ENCODE measurements at regions not wholly inside any gene's neighbourhood (a gene's known extent, or its start where the extent isn't known, plus 50 kb on each side); places are given as distances from the start of the nearest gene placed in this dataset.
"Not testable (repeated sequence)": the region's sequence is repeated elsewhere in the genome, so short reads cannot be mapped to it uniquely, and the experiment has no call there.

DNA sequence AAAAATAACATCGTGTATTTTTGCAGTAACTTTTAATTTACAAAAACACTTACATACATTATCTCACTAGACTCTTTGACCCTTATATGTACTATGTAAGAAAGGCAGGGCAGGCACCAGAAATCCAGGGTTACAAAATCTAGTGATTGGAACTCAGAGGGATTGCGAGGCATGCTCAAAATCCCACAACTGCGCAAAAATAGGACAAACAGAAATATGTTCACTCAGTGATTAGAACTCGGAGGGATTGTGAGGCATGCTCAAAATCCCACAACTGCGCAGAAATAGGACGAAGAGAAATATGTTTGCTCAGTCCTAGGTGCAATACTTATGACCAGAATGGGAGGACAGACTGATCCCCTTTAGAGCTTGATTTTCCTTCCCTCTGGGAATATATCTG is 79.2 kb upstream of the TGFBR2 start:
- in situ Hi-C loops (cut with HindIII; ENCODE audit: low pct_ligation_motif_present, low pct_unique_long_range_greater_than_20kb, low sequenced_read_pairs): no loop called here

DNA sequence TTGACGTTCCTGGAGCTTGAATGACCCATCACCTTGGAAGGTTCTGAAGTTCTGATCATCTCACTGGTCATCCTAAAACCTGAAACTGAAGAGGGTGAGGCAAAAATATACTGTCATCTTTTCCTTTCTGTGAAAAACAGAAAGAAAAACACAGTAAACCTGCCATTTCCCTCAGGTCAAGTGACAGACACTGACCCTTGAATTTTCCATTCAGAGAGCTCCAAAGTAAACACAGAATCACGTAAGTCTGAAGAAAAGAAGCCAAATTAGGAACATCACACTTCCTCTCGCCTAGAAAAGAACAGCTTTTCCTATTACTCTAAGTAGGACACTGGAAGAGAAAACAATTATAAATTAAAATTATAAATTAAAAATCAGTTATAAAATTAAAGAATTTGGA is 78.7 kb upstream of the TGFBR2 start:
- in situ Hi-C loops (cut with HindIII; ENCODE audit: low pct_ligation_motif_present, low pct_unique_long_range_greater_than_20kb, low sequenced_read_pairs): no loop called here
- no peak for DNase-seq

More for the DNA sequence above, 79.2 kb upstream of the TGFBR2 start:
- DNase-seq: no peak

DNA sequence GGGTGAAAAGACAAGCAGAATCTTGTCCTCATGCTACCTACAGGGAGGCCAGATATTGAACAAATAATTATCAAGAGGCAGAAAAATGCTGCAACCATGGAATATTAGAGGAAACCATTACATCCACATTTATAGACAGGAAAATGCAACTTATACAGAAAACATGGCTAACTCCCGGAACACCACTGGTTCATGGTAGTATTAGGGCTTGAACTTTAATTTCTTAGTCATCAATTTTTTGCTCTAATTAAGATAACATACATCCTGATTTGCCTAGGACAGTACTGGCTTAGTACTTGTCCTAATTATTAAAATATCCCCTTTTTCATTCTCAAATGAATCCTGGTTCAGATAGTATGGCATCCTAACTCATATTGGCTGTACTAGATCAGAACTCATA is 76.3 kb upstream of the TGFBR2 start:
- DNase-seq: no peak
- in situ Hi-C loops (cut with HindIII; ENCODE audit: low pct_ligation_motif_present, low pct_unique_long_range_greater_than_20kb, low sequenced_read_pairs): no loop called here

DNA sequence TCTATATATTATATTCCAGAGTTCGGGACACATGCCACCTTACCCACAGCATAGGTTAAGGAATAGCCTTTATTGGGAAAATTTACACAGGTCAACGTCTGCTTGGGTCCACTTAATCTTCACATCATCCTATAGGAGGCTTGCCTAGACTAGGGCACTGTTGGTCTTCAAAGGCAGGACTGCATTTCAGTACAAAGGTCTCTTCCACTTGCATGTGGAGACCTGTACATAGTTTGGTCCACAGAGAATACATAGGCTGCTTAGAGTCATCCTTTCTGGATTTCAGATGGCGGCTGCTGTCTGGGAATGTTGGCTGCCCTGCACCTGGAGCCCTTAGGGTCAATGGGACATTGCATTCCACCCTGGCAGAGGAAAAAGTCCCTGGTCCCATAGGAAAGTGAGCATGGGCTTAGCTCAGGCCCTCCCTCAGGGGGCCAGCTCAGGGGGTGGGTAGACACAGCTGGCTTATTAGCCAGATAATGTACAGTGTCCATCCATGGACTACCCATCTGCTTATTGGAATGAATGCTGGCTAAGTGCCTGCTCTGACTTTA is 75.3 kb upstream of the TGFBR2 start:
- in situ Hi-C loops (cut with HindIII; ENCODE audit: low pct_ligation_motif_present, low pct_unique_long_range_greater_than_20kb, low sequenced_read_pairs): no loop called here
- DNase-seq: no peak

DNA sequence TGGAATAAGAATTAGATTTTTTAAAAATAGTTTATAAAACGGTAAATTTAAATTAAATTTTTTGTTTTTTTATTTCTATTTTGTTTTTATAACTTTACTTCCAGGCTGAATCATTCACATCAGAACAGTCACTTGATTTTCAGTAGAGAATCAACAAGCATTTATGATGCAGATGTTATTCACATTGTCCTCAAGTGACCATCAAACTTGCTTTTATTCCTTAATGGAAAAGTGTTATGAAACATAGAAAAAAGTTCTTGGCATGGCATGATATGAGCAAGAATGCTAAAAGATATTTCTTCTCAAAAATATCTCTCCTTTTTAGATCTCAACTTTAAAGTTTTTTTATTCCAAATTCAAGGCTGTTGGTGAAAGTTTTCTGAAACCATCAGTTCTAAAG is 70.9 kb upstream of the TGFBR2 start:
- in situ Hi-C loops (cut with HindIII; ENCODE audit: low pct_ligation_motif_present, low pct_unique_long_range_greater_than_20kb, low sequenced_read_pairs): no loop called here
- DNase-seq: no peak

DNA sequence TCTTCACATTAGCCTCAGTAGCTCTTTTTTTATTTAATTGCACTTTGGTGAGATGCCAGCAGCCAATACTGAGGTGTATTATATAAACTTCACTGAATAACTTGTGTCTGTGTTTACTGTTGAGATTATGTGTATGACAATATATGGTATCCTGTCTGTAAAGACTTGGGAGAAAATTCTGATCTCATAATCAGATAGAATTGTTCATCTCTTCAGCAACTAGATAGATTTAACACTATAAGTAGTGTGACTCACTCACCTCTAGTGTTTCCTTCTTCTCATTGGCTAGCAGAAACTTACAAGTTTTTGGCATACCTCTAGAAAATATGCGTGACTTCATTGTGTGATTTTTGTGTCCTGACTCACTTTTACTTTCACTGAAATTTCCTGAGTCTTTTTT is 67.6 kb upstream of the TGFBR2 start:
- in situ Hi-C loops (cut with HindIII; ENCODE audit: low pct_ligation_motif_present, low pct_unique_long_range_greater_than_20kb, low sequenced_read_pairs): no loop called here
- peak; percentile 59 for DNase-seq

DNA sequence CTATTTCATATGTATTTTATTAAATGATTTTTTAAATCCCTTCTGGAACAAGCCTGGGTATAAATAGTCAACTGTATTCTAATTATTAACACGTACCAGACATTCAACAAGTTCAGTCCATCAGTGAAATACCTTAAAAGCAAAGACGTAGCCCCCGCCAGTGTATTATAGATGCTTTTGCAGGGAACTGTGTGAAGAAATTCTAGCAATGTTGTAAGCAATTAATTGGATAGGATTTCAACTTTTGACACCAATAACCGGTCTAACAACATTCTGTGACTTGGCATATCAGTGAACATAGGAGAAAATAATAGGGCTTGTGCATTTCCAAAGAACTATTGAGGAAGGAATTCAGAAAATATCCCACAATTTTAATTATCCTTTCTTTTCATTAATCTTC is 67.2 kb upstream of the TGFBR2 start:
- DNase-seq: no peak
- in situ Hi-C loops (cut with HindIII; ENCODE audit: low pct_ligation_motif_present, low pct_unique_long_range_greater_than_20kb, low sequenced_read_pairs): no loop called here

DNA sequence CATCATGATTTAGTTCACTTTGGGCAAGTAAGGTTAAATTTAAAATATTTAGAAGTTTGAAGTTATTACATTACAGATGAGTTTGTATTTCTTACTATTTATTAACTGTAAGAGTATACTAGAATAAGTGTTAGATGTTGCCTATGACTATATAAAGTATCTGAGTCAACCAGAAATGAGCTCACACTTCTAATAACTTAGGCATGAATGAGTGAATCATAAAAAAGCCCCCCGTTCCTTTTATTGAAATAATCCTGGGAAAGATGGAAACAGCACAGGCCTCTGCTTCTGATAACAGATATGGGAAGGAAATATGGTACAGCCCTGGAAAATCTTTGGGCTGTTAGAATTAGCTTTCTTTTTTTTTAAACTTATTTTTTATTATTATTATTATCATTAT is 66.6 kb upstream of the TGFBR2 start:
- in situ Hi-C loops (cut with HindIII; ENCODE audit: low pct_ligation_motif_present, low pct_unique_long_range_greater_than_20kb, low sequenced_read_pairs): no loop called here
- DNase-seq: no peak

DNA sequence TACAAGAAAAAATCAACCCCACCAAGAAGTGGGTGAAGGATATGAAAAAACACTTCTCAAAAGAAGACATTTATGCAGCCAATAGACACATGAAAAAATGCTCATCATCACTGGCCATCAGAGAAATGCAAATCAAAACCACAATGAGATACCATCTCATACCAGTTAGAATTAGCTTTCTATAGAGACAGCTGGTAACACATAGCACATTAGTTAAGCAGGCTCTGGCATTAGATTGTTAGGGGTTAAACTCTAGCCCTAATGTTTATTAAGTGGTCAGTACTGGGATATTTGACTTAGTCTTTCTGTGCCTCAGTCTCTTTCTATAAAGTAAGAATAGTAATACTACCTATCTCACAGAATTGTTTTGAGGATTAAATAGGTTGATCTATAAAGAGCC is 65.2 kb upstream of the TGFBR2 start:
- DNase-seq; in situ Hi-C loops (cut with HindIII; ENCODE audit: low pct_ligation_motif_present, low pct_unique_long_range_greater_than_20kb, low sequenced_read_pairs): not testable (repeated sequence)

DNA sequence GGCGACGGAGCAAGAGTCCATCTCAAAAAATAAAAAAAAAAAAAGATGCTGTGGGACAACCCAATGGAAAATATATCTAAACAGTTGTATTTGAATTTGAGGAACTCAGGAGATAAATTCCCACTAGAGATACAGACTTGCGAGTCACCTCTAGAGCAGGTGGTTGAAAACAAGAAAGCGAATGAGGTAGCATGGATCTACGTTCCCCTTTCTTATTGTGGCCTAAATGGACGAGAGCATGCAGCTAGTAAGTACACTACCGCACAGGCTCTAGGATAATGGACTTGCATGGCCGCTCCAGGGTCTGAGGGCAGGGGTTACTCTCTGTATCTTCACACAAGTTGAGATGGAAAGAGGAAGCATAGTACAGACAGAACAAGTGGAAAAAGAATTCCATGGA is 63.5 kb upstream of the TGFBR2 start:
- no peak for DNase-seq
- in situ Hi-C loops (cut with HindIII; ENCODE audit: low pct_ligation_motif_present, low pct_unique_long_range_greater_than_20kb, low sequenced_read_pairs): no loop called here

DNA sequence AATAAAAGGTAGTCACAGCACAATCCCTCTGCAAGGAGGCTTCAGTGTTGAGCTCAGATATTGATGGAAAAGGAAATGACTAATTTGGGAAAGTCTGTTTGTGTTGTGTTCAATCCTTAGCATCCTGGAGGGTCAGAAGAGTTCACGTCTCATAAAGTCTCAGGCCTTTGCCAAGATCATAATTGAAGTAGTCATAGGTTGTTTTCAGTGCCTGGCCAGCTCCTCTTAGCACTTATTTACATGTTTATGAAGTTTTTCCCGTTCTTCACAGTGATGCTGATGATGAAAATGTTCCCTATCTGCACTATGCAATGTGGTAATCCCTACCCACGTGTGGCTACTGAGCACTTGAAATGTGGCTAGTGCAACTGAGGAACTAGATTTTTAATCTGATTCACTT is 61.6 kb upstream of the TGFBR2 start:
- no peak for DNase-seq
- in situ Hi-C loops (cut with HindIII; ENCODE audit: low pct_ligation_motif_present, low pct_unique_long_range_greater_than_20kb, low sequenced_read_pairs): no loop called here

DNA sequence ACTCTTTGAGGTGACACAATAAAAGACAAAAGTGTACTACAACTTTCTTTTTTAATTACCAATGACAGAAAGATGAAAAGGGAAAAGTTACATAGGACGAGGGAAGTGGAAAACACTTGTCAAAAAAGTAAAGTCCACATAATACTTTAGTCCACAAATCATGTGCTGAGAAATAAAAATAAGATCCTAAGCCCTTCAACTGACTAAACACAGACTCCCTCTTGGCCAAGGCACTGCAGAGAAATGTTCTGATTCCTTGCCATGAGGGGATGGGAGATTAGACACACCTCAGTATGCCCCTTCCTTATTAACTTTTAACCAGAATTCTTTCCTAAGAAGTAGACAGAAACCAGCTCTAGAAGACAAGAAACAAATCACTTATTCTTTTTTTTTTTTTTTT is 59.5 kb upstream of the TGFBR2 start:
- in situ Hi-C loops (cut with HindIII; ENCODE audit: low pct_ligation_motif_present, low pct_unique_long_range_greater_than_20kb, low sequenced_read_pairs): no loop called here
- DNase-seq: no peak

DNA sequence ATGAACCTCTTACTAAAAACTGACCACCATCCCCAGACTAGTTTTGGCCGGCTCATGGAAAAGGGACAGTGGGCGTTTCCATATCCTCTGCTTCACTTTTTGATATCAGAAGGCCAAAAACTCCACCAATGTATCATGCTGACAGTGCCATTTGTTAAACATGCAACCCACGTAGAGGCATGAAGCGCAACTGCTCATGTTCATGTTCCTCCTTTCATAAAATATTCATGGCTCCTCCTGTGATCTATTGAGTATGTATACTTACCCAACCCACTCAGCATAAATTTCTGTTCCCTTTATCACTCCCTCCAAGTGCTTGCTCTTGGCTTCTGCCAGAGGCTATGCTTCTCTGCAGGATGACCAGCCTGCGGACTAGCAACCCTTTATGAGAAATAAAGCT is 58.7 kb upstream of the TGFBR2 start:
- in situ Hi-C loops (cut with HindIII; ENCODE audit: low pct_ligation_motif_present, low pct_unique_long_range_greater_than_20kb, low sequenced_read_pairs): no loop called here
- DNase-seq: no peak

DNA sequence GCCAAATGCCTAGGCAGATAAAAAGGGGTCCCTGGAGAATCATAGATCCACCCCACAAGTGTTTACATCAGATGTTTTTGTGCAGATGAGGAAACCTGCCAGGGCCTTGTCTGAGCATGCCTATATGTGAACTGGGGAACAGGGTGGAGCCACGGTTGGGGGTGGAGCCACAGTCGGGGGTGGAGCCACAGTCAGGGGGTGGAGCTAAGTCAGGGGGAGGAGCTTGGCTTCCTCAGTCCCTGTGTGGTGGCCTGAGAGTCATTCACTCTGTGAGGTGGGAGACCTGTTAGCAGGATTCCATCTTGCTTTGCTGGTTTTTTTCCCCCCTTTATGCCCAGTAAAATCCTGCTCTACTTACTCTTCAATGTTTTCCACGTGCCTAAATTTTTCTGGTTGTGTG is 57.8 kb upstream of the TGFBR2 start:
- in situ Hi-C loops (cut with HindIII; ENCODE audit: low pct_ligation_motif_present, low pct_unique_long_range_greater_than_20kb, low sequenced_read_pairs): no loop called here
- no peak for DNase-seq

DNA sequence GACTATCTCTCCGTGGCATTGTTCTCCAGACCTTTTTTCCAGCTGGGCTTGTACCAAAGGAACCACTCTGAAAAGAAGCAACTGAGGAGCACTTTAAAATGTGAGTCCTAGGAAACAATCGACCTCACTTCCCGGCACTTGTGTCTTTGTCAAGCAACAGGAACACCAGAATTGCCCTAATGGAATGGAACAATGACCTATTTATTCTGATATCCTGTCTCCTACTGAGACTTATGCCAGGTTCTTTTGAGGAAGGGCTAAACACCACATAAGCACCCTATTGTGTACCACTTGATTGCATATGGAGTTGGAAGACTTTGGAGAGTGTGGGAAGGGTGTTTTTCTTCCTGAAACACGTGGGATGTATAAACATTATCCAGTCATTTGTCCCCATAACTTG is 56.8 kb upstream of the TGFBR2 start:
- in situ Hi-C loops (cut with HindIII; ENCODE audit: low pct_ligation_motif_present, low pct_unique_long_range_greater_than_20kb, low sequenced_read_pairs): no loop called here
- DNase-seq: no peak

DNA sequence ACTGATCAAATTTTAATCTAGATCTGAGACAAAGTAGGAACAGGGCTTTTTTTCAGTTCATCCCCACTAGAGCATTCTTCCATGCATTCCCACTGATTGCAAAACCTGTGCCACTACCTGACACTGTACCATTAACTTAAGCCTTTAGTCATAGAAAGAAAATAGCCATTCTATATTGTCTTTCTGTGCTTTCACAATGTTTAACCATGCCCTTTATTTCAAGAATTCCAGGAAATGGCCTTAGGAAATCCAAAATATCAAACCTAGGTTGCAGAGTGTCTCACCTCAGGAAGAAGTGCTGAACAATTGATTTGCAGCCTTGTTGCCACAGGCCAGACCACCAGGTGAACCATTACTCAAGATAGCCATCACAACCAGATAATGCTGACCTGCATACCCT is 56.2 kb upstream of the TGFBR2 start:
- in situ Hi-C loops (cut with HindIII; ENCODE audit: low pct_ligation_motif_present, low pct_unique_long_range_greater_than_20kb, low sequenced_read_pairs): no loop called here
- DNase-seq: no peak

DNA sequence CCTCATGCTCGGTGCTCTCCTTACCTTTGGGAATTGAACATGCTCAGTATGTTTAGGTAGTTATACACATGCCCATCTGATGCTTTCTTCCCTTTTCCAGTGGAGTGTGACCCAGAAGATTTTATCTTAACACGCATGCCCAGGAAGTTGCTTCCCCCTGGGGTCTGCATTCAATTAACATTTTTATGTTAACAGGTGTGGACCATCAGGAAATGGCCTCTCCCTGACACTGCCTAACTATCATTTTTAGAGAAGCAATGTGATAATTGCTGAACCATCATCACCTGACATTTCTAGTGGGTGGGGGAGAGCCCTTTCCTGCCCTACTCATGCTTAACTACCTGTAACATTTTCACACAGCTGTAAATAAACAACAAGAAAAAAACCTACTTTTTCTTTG is 55.1 kb upstream of the TGFBR2 start:
- DNase-seq: no peak
- in situ Hi-C loops (cut with HindIII; ENCODE audit: low pct_ligation_motif_present, low pct_unique_long_range_greater_than_20kb, low sequenced_read_pairs): no loop called here

DNA sequence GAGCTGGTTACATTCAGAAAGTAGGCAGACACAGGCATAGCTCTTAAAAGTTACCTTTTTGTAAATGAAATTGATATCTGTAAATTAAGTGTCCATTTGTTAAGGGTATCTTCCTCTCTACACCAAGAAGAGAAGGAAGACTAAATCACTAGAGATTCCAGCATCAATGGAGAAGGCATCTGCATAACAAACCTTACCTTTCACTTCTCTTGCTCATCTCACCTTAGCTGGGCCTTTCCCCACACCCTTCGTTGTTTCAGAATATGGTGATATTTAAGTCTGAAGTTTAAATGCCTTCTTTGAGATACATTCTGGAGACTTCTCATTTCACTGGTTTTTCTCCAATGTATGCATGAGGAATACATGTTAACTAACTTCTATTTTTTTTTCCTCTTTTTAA is 54.5 kb upstream of the TGFBR2 start:
- in situ Hi-C loops (cut with HindIII; ENCODE audit: low pct_ligation_motif_present, low pct_unique_long_range_greater_than_20kb, low sequenced_read_pairs): no loop called here
- no peak for DNase-seq

DNA sequence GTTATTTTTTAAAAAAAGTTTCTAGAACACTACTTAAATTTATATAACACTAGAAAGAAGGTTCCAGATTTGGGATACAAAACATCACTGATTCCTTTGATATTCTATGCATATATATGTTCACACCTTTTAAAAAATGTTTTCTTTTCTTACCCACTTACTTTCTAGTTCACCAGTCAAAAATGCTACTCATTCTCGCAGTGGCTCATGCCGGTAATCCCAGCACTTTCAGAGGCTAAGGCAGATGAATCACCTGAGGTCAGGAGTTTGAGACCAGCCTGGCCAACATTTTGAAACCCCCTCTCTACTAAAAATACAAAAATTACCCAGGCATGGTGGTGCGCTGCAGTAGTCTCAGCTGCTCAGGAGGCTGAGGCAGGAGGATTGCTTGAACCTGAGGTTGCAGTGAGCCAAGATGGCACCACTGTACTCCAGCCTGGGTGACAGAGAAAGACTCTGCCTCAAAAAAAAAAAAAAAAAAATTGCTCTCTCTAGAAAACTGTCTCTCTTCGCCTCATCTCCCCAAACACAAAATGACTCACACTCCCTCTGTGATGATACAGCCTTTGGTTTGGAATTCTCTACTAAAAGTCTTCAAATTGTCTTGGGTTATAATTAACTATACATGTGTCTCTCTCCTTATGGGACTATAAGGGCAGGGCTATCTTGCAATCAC is 52.6 kb upstream of the TGFBR2 start:
- peak; percentile 38 for DNase-seq
- in situ Hi-C loops (cut with HindIII; ENCODE audit: low pct_ligation_motif_present, low pct_unique_long_range_greater_than_20kb, low sequenced_read_pairs): no loop called here

DNA sequence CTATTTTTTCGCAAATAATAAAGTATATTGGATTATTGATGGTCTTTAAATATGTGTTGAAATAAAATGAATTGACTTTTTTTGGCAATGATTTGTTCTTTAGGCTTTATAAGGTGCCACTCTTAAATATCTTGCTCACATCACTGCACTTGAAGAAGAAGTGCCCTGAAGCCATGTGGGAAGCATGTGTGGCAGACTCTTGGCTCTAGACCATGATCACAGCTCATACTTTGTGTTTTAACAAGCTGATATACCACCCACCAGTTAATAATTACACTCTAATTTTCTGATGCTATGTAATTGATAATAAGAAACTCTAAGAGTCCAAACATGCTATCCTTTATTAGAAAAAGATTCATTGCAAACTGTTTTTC is 52.1 kb upstream of the TGFBR2 start:
- in situ Hi-C loops (cut with HindIII; ENCODE audit: low pct_ligation_motif_present, low pct_unique_long_range_greater_than_20kb, low sequenced_read_pairs): no loop called here
- peak; percentile 12 for DNase-seq

DNA sequence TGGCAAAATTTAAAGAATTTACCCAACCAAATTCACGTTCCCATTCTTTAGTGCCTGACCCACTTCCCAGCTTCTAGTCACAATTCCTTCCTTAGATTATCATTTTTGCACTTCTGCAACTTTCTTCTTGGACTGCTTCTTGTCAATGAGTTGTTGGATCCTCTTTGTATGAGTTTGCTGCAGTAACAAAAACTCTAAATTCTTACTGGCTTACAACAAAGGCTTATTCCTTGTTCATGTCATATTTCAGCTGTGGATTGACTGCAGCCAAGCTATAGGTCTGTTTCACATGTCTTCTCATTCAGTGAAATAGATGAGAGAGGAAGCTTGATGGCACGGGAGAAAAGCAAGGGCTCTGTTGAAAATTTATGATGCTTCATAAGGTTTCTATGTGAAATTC is 50.4 kb upstream of the TGFBR2 start:
- in situ Hi-C loops (cut with HindIII; ENCODE audit: low pct_ligation_motif_present, low pct_unique_long_range_greater_than_20kb, low sequenced_read_pairs): no loop called here
- DNase-seq: no peak
